Lower leg skin (tissue), 3 donors: ENCODE measurements at regions not wholly inside any gene's neighbourhood (a gene's known extent, or its start where the extent isn't known, plus 50 kb on each side); places are given as distances from the start of the nearest gene placed in this dataset.

Experiments used
- CTCF ChIP-seq, 3 donors: fragments of 450-650 bp; IDR thresholded peaks; one replicate each; pipeline ENCODE4 v1.5.1; 2016; ENCODE audit warnings: antibody characterized with exemption in 3 of 3, mild to moderate bottlenecking in 3 of 3, moderate library complexity in 2 of 3
- POLR2A ChIP-seq, 2 donors: fragments of 450-650 bp; IDR thresholded peaks; one replicate each; pipeline ENCODE4 v1.6.1; 2016 to 2017; ENCODE audit warnings: antibody characterized with exemption in 2 of 2, mild to moderate bottlenecking in 1 of 2, moderate library complexity in 1 of 2

DNA sequence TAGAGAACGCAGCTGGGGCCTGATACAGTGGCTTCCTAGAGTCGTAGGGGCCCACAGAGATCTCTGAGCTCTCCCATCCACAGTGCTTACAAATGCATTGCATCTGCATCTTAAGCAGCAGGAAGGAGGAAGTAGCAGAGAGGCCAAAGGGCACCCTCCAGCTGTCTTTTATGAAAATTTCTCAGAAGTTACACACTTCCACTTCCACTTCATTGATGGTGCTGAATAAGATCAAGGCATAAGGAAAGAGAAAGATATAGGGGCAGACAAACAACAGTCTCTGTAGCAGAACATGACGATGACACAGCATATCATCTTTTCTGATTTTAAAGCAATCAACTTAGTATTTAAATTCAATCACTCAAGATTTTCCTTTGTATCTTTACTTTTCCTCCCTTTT, 51.6 kb upstream of the ABCC9 start:
- TF ChIP-seq CTCF (IDR thresholded peaks at IDR 0.05) (no peak), POLR2A (IDR thresholded peaks at IDR 0.05) (no peak)
